HG02623 (cell line): ENCODE measurements at regions not wholly inside any gene's neighbourhood (a gene's known extent, or its start where the extent isn't known, plus 50 kb on each side); places are given as distances from the start of the nearest gene placed in this dataset.

Experiments used
- ATAC-seq: cut with Tn5 transposase; IDR thresholded peaks from one replicate; pipeline ENCODE4 v1.9.1; 2021; ENCODE audit warnings: moderate library complexity; ENCODE audit not compliant: unreplicated experiment

DNA sequence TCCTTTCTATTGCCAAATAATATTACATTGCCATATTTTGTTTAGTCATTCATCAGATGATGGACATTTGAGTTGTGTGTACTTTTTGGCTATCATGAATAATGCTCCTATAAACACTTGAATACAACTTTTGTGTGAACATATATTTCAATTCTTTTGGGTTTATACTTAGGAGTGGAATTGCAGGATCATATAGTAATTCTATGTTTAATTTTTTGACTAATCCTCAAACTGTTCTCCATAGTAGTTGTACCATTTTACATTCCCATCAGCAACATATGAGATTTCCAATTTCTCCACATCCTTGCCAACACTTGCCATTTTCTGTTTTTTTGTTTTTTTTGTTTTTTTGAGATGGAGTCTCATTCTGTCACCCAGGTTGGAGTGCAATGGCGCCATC is 87.2 kb downstream of the B3GNT2 start:
- ATAC-seq = no peak

DNA sequence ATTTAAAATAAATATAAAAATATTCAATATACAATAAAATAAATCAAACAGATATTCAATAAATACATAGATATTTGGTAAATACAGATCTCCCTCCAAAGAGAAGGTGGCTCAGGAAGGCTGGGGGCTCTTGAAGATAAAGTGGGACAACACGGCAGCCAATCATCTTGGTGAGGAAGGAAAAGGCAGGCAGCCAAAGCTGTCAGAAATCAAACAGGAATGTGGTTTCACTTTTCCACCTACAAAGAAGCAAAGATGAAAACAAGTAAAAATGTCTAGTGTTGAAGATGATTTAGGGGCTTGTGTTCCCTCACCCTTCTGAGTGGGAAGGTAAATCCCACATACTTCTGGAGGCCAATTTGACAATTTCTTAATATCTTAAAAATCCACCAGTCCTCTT is 85.7 kb downstream of the B3GNT2 start:
- no peak for ATAC-seq

DNA sequence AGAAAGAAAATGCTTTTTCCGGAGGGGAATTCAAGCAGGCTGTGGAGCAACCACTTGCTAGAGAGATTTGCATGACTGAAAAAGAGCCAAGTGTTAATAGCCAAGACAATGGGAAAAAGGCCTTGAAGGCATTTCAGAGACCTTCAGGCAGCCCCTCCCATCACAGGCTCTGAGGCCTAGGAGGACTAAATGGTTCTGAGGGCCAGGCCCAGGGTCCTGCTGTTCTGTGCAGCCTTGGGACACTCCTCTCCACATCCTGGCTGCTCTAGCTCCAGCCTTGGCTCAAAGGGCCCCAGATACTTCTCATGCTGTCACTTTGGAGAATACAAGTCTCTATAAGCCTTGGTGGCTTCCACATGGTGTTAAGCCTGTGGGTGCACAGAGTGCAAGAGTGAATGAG is 81.8 kb downstream of the B3GNT2 start:
- ATAC-seq = no peak
